HG02759 (cell line): ENCODE measurements at regions not wholly inside any gene's neighbourhood (a gene's known extent, or its start where the extent isn't known, plus 50 kb on each side); places are given as distances from the start of the nearest gene placed in this dataset.

Experiments used
- ATAC-seq: cut with Tn5 transposase; IDR thresholded peaks from one replicate; pipeline ENCODE4 v1.9.1; 2021; ENCODE audit warnings: mild to moderate bottlenecking, moderate library complexity; ENCODE audit not compliant: unreplicated experiment

DNA sequence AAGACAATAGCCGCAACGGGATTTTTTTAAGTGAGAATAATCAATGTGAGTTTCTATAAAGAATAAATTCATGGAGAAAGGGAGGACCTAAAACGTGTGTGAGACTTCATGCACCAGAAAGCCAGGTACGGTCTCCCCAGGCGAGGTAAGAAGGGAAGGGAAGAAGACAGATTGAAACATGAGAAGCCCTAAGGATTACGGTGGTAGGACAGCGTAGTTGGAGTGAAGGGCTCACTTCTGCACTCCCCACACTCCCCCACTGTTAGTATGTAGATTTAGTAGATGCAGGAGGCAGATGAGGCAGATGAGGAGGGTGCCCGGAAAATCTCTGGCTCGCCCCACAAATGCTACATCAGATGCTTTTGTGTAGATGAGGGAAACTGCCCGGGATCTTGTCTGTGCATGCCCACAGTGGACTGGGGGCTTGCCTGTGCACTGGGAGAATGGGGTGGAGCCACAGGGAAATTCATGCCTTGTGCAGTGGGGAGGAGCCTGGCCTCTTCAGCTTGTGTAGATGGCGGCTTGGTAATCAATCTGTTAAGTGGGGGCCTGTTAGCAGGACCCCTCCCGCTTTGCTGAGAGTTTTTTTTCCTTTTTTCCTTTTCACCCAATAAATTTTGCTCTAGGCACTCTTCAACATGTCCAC, 1544.5 kb upstream of the TENM3 start:
- ATAC-seq = no peak

DNA sequence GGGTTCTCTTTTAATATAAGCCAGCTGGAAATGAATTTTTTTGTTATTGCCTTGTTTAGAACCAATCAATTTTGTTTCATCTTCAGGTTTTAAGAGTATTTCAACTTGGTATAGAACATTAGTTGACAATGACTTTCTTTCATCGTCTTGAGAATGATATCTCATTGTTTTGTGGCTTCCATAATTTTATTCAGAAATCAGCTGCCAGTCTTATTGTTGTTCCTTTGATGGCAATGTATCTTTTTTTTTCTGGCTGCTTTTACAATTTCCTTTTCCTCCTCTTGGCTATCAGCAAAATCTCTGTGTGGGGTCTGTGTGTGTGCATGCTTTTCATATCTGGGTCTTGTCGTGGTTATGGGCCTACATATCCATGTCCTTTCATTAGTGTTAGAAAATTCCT, 1536.4 kb upstream of the TENM3 start:
- ATAC-seq = no peak

DNA sequence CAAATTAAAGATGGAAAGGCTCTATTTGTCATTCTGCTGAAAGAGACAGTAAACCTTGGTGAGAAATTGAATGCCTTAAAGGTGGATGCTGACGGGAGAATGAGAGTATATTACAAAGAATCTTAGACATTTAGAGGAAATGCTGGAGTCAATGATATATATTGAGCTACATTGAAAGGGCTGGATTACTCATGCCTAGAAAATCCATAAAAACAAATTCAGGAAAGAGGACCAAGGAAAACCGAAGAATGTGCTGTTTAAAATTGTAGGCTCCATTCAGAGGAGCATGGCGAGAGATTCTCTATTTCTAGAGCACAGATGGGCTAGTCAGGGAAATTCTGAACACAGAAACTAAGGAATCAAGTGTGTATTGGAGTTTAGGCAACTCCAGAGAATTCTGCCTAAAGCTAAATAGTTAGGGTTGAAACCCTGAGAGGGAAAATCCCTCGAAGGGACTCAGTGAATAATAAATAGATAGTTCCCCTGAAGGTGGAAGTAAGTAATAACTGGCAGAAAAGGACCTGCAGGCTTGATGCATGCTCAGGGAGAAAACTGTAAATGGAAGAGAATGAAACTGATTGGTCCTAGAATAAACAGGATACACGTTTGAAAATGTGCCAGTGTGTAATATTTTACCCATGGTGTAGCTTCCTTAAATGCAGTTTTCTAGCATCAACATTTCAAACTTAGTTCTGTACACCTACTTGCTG, 1532.4 kb upstream of the TENM3 start:
- ATAC-seq = no peak

DNA sequence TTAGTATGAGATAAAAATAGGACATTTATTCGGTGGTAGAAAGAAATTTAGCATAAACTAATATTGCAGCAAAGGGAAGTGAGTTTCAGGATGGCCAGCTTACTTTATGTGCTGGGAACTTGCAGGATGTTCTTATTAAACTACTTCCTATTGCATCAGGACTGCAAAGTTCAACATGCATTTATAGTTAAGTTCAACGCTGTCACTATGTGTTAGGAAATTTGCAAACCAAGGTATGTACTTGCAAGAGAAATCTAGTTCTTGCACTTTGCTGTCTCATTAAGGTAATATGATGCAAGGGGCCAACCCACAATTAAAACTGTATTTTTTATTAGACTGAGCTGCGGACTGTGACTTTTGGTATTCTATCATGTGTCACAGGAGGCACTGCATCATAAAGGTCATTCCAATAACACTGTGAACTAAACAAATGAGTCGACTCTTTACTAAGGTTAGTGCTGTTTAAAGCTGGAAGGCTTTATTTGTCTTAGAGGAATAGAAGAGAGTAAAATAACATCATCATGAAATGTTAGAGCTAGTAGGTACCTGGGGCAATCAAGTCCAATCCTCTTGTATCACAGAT, 1525.7 kb upstream of the TENM3 start:
- no peak for ATAC-seq

DNA sequence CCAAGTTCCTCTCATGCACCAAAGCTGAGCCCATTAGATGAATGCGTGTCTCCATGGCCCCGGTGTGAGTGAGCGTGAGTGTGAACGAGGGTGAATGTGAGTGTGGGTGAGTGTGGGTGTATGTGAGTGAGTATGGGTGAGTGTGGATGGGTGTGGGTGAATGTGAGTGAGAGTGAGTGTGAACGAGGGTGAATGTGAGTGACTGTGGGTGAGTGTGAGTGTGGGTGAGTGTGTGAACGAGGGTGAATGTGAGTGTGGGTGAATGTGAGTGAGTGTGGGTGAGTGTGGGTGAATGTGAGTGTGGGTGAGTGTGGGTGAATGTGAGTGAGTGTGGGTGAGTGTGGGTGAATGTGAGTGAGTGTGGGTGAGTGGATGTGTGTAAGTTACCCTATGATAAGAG, 1521.8 kb upstream of the TENM3 start:
- ATAC-seq = no peak

DNA sequence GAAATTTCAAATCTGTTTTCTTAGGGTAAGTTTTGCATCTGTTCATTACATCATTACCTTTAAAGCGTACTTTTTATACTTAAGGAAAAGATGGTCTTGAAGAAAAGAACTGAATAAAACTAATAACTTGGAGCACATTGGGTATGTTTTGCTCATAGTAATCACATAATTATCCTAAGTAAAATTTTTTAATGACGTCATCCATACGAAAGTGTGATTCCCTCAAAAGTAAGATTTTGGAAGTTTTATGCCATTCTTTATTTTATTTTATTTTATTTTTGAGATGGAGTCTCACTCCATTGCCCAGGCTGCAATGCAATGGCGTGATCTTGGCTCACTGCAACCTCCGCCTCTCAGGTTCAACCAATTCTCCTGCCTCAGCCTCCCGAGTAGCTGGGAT, 1516.6 kb upstream of the TENM3 start:
- ATAC-seq = no peak

DNA sequence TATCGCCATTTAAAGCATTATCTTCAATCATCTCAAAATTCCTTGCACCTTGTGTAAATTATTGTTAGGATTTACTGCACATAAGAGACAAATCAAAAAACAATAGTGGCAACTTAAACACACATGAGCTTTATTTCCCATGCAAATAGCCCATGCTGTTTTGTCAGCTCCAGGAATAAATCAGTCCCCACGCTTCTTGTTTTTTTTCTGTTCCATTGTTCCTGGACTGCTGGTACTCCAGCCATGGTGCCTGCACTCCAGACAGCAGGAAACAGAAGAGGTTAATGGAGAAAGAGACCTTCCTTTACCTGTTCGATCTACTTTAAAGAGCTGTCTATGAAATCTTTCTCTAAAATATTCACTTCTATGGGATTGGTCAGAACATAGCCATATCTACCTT, 1515.7 kb upstream of the TENM3 start:
- ATAC-seq = no peak

DNA sequence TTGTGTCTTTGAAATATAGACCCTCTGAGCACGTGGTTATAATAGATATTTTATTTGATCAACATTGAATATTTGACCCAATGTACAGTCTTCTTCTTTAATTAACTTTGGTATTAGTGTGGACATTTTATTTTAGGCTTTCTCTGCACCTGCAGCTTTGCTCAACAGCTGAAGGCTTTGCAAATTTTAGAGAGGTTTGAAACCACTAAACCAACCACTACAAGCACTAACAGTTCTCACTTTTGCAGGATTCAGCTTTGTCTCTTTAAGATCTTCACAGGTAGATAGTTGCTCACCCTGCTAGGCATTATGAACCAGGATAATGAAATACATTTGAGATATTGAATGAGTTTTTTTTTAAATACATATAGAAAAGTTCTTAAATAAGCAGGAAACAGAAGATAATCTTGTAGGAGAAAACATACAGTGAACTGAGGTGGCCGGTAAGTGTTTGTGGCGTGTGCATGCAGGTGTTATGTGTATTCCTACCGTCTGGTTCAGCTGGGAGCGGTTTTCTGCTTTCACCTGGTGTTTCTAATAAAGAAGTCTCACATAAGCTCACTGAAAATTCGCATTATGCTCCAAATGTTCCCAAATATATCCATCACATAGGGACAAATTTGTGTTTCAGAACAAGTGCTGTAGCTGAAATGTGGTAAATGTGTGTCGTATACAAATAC, 1508.3 kb upstream of the TENM3 start:
- no peak for ATAC-seq

DNA sequence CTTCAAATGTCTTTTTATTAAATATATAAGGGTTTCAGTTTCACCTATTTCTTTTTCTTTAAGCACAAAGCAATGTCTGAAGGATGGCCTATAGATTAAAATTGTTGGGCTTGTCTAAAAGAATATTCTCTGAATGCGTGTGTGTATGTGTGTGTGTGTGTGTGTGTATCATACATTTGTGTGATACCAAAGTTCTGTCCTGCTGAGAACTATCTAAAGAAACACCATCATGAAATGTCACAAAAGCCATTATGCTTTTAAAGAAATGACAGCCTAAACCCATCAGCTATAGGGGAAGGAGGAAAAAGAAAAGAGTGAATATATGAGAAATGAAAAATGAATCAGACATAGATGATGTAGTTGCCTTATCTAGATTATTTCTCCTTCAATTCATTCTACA, 1501.5 kb upstream of the TENM3 start:
- no peak for ATAC-seq

DNA sequence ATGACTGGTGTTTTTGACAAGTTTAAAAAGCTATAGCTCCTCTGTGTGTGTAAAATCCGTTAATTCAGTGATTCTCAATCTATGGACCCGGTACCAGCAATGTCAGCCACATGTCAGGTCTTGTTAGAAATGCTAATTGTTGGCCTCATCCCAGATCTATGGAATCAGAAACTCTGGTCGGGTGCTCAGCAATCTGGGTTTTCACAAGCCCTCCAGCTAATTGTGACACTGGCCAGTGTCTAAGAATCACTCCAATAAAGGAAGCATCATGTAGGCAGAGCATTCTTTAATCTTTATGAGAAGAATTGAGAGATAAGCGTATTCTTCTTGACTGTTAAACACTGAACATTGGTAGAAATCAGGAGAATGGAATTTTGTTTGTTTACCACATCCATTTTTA, 1498.2 kb upstream of the TENM3 start:
- ATAC-seq = no peak

DNA sequence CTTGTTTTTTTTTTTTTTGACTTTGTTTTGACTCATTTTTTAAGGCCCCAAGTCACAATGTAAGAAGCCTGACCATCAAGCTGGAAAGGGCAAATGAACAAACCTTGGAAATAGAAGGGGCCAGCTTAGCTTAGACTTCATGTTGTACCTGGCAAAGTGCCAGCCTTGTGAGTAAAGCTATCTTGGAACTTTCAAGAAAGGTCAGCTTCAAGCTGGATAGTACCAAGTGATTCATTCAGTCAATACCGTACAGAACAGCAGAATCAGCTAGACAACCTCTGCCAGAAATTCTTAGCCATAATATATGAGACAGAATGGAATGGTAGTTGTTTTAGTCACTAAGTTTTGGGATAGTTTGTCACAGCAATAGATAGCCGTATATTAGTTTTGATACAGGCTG, 1492.2 kb upstream of the TENM3 start:
- no peak for ATAC-seq

DNA sequence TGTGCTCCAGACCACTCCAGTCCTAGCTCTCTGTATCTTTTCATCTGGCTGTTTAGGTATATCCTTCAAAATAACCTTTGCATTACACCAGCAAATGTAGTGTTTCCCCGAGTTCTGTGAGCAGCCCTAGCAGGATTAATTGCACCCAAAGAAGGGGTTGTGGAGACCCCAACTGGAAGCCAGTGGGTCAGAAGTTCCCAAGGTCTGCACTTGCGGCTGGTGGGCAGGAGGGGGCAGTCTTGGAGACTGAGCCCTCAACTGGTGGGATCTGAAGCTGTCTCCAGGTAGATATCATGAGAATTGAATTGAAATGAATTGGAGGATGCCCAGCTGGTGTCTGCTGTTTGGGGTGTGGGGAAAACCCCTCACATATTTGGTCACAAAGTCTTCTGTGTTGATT, 1485.3 kb upstream of the TENM3 start:
- ATAC-seq = no peak

DNA sequence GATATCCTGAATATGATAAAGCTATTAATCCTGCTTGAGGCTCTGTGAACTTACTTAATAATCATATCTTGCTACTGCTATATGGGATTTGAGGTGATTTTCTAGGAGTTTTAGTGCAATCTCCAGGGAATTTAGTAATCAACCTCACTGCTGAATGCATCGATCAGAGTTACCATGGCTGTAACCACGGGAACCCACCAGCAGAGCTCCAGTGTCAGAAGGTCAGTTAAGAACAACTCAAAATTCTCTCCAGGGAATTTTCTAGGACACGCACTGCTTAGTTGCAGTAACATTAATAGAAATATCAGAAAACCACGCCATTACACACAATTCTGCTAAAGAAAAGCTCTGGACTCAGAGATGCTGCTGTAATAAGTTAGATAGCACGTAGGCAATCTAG, 1477.2 kb upstream of the TENM3 start:
- ATAC-seq = no peak

DNA sequence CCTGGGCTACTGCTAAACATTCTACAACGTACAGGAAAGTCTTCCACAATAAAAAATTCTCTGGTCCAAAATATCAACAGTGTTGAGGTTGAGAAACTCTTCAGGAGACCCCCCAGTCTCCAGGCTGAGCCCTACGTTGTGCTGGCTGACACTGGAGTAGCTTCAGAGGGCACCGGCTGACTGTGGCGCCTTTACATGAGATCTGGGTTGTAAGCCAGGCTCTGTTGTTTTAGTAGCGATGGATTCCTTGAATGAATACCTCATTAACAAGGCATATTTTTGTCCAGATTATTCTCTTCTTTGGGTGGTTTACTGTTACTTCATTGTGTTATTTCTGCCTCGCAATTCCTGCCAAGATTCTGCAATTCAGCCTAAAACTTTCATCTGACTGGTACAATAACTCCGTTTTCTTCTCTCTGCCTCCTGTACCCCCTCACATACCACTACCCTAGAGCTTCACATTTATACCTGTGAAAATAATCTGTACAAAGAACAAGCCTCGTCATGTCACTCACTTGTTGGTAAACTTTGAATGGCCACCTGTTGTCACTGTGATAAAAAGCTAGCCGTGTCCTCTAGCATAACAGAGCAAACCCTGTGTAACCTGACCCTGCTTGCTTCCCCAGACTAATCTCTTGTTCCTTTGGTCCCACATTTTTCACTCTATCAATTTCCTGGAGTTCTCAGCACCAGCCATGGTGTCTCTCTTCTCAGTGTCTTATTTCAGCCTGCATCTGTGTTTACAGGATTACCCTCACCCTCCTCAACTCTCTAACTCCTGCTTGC, 1476.1 kb upstream of the TENM3 start:
- ATAC-seq = no peak

DNA sequence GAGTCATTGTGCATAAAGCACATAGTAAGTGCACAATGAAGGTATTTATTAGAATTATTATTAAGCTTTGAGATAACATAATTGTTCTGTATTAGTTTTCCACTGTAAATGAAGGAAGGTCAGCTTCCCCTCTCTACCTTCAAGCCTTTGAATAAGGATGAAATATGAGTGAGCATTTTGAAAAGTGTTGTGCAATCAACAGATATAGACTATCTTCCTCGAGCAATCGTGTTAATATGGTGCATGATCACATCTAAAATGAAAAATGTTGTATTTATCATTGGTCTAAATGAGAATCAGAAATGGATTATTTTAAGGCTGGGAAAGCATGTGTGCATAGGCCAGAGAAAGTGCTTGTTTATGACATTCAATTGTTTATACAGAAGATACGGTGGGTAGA, 1474.6 kb upstream of the TENM3 start:
- no peak for ATAC-seq

DNA sequence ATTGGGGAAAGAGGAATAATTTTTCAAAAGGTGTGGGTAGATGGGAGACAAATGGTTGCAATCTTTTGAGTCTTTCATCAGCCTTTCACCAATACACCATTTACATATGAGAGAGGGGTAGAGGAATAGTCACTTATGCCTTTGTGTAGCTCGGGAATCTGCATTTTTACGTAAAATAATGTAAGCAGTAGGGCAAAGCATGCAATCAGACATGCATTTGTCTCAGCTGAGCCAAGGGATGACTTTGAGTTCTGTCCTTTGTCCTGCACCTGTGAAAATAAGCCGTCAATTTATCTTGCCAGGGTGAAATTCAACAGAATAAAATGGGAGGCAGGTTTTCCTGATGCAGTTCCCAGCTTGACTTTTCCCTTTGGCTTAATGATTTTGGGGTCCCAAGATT, 1473.4 kb upstream of the TENM3 start:
- ATAC-seq = no peak

DNA sequence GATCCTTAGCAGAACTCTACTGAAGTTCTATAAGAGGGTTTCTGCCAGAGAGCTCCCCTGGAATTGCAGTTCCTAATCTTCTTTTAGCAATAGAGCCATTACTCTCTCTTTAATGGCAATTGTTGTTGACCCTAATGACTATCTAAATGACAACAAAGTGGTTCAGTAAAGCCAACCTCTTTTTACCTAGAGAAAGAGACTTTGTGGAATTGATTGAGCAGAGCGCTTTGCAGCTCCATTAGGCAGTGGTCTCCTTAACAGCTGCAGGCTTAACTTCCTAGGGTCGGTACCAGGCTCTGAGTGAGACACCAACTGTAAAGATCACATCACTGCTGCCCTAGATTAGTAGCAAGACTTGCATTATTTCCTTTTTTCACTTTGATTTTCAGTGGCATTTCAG, 1472.9 kb upstream of the TENM3 start:
- no peak for ATAC-seq

DNA sequence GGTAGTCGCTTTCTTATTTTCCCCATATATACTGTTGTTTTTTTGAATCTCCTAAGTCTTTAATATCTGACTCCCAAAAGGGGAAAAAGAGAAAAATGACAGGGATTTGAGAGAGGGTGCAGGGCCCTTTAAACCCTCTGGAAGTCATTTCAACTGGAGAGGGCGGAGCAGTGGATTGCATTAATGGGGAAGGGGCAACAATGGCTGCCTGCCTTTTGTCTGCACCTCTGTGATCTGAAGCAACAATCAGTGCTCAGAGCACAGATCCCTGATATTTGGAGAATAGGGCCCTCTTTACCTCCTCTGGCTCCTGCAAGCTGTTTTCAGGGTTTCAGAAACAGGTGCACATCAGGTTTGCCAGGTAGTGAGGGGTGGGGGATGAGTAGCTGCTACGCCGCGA, 1458.3 kb upstream of the TENM3 start:
- ATAC-seq = no peak

DNA sequence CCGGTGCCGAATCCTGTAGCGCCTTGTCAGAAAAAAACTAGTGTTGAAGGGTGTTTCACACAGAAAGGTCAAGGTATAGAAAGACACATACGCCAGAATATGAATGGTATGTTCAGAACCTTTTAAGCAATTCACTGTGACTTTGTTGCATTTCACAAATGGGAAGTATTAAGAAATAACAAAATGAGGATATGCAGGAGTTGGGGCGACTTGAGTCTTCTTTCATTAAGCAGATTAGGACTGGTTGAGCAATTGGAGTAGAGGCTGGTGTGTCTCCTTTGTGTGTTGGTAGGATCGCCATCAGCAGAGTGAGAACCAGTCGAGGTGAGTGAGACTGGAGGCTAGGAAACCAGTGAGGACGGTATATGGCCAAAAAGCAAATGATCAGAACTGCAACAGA, 1454.5 kb upstream of the TENM3 start:
- ATAC-seq = no peak

DNA sequence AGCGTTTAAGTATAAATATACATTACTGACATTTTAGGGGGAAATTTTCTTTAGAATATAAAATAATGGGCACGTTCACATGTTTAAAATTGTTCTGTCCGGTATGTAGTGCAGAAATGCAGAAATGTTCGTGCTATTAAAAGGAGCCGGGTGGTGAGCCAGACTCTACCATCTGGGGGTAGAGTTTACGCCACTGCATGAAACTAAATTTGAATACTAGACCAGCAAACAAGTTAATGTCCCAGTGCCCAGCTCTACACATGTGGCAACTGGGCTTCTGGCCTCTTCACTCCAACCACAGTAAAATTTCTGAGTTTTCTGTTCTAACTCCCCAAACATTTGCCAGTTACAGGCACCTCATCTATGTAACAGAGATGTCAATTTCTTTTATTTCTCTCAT, 1453.3 kb upstream of the TENM3 start:
- ATAC-seq = no peak

DNA sequence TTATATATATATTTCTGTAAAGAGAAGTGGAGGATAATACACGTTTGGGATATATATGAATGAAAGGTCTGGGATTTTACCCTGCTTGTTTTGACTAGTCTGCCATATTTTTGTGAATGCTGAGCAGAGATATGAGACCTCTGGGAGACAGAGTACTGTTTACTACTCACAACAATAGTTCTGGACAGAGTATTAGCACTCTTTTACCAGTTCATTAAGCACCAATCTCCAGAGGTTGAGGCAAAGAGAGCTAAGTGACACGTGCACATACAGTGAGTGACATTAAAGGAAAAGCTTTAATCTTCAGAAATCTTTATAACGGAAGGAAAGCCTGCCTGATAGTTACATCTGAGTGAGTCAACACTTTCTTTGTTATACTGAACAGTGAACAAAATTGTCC, 1452.7 kb upstream of the TENM3 start:
- no peak for ATAC-seq
